Heart right ventricle (tissue), 16 donors: ENCODE measurements at regions not wholly inside any gene's neighbourhood (a gene's known extent, or its start where the extent isn't known, plus 50 kb on each side); places are given as distances from the start of the nearest gene placed in this dataset.

Experiments
- ATAC-seq, 8 donors: fragments of 200-7000 bp; cut with Tn5 transposase; one replicate each; pipeline ENCODE4 v1.9.1; 2020; ENCODE audit warnings: mild to moderate bottlenecking in 8 of 8, moderate library complexity in 8 of 8, moderate number of reproducible peaks in 1 of 8
- DNase-seq, 2 donors: peaks; one replicate each; pipeline ENCODE4 v3.0.0-alpha.2; 2020
- H3K27ac ChIP-seq, 10 donors: fragments of 200-600 bp; sonication (generic) in 2 of 10; one replicate each; pipeline versions ENCODE4 v1.5.0 to v1.8.0; 2020 to 2022; ENCODE audit warnings: mild to moderate bottlenecking in 3 of 10
- H3K27me3 ChIP-seq, 7 donors: fragments of 200-600 bp; one replicate each; pipeline ENCODE4 v1.8.0; 2021 to 2022; ENCODE audit warnings: mild to moderate bottlenecking in 2 of 7
- H3K36me3 ChIP-seq, 9 donors: fragments of 200-600 bp; sonication (generic) in 1 of 9; one replicate each; pipeline versions ENCODE4 v1.5.0 to v1.8.0; 2020 to 2022; ENCODE audit warnings: mild to moderate bottlenecking in 2 of 9
- H3K4me1 ChIP-seq, 9 donors: fragments of 200-600 bp; sonication (generic) in 1 of 9; one replicate each; pipeline versions ENCODE4 v1.5.0 to v1.8.0; 2020 to 2022; ENCODE audit warnings: mild to moderate bottlenecking in 4 of 9
- H3K4me3 ChIP-seq, 10 donors: fragments of 200-600 bp; sonication (generic) in 2 of 10; one replicate each; pipeline versions ENCODE4 v1.5.0 to v1.8.0; 2020 to 2022; ENCODE audit warnings: mild to moderate bottlenecking in 7 of 10, moderate library complexity in 2 of 10
- H3K9me3 ChIP-seq, 11 donors: fragments of 200-600 bp in 10 of 11; sonication (generic) in 2 of 11; one replicate each; pipeline versions ENCODE4 v1.5.0 to v1.8.0; 2013 to 2022; ENCODE audit warnings: mild to moderate bottlenecking in 2 of 11, control low read depth in 1 of 11, moderate library complexity in 1 of 11
- WGBS, 2 donors: extraction: QIAGEN DNeasy Blood & Tissue Kit; methylation state at CpG; one replicate each; pipeline ENCODE4 v1.1.7; 2013; ENCODE audit warnings: inconsistent platforms in 1 of 2; 5-methylcytosine and 5-hydroxymethylcytosine counted together
- intact Hi-C, 10 donors: fragments of 100-400 bp; cut with DNase I; formaldehyde crosslinking; loops; one replicate each; pipeline versions ENCODE4 v1.11.1 to v1.14.2; 2022
- TF ChIP-seq, protein P1 (sequence below), 9 donors: fragments of 200-600 bp; sonication (generic) in 2 of 9; IDR thresholded peaks; one replicate each; pipeline versions ENCODE4 v1.5.0 to v1.8.0; 2021 to 2022; ENCODE audit warnings: antibody characterized with exemption in 9 of 9, mild to moderate bottlenecking in 5 of 9, moderate library complexity in 1 of 9
- donor health status: Arrhythmogenic right ventricular cardiomyopathy.
- donor health status: ischemic (EF 13 %, LVEDD 7.1; RV severe dilation, severe dysfunction).
- donor health status: healthy with polysubstance abuse.
- donor health status: DM: no; HTN: yes; CAD: no.
- donor health status: DM: no; HTN: no; CAD: no.
- donor health status: ischemic (EF 25% LVEDD 6.9; RV normal size, moderate dysfunction).
- donor health status: ischemic (EF 25% LVEDD 5.7; RV mildly dilated, moderate dysfunction).
- donor health status: healthy.
- donor health status: DM: yes; HTN: yes; CAD: no.
- donor health status: Ischemic cardiomyopathy.
- donor health status: ischemic (EF 35%, LVEDD 5.7; RV mildly dilated, moderate dysfunction).
- donor health status: nonischemic (EF 11% LVEDD 7.7; RV severe dilation, severe dysfunction).
- donor health status: DM: yes; HTN: yes; CAD: no.
- donor health status: PGD.
- donor health status: ischemic (EF 29% LVEDD 5.4; RV normal size, mild dysfunction).
- donor health status: nonischemic (EF 23%, LVEDD 6.1; RV moderate dilation, normal function).

DNA sequence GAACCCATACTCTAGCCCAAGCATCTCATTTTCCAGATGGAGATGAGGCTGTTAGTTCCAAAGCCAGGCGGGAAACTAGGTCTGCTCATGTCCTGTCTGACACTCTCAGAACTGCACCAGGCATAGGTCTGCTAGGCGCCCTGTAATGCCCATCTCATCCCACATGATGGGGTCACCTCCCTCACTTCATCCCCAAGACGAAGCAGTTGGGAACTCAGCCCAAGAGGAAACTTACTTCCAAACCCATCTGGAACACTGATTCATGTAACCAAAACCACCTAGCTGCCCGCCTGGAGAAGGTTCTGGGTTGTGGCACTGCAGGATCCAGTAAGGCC is 84.0 kb upstream of the PRNP start:
- intact Hi-C loops, result loop anchor here in 5 of 10 donors (10.0 kb wide), 2 partner anchors 353 to 503 kb away; no protein-coding TSS in a partner anchor
- Histone ChIP-seq H3K9me3 (peaks cover 0 to 2% (median 0%) of the 10 kb centered on the region in 11 donors), H3K36me3 (no peaks in the 10 kb centered on the region), H3K4me1 (peaks cover 0 to 23% (median 3%) of the 10 kb centered on the region in 9 donors), H3K27ac (peak overlapping the region in 5 of 10 donors; percentile 49 to 71 (median 64)), H3K4me3 (no peak overlapping the region), H3K27me3 (peaks cover 0 to 34% (median 3%) of the 10 kb centered on the region in 7 donors)
- TF ChIP-seq, protein P1, sequence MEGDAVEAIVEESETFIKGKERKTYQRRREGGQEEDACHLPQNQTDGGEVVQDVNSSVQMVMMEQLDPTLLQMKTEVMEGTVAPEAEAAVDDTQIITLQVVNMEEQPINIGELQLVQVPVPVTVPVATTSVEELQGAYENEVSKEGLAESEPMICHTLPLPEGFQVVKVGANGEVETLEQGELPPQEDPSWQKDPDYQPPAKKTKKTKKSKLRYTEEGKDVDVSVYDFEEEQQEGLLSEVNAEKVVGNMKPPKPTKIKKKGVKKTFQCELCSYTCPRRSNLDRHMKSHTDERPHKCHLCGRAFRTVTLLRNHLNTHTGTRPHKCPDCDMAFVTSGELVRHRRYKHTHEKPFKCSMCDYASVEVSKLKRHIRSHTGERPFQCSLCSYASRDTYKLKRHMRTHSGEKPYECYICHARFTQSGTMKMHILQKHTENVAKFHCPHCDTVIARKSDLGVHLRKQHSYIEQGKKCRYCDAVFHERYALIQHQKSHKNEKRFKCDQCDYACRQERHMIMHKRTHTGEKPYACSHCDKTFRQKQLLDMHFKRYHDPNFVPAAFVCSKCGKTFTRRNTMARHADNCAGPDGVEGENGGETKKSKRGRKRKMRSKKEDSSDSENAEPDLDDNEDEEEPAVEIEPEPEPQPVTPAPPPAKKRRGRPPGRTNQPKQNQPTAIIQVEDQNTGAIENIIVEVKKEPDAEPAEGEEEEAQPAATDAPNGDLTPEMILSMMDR (IDR thresholded peaks at IDR 0.05), result no peak
- DNase-seq (no peak), ATAC-seq (peak in 3 of 8 donors; percentile 23 to 39 (median 26))
- WGBS, 2 donors, result 84 to 86% methylated on average over 4 of the region's 4 CpGs

DNA sequence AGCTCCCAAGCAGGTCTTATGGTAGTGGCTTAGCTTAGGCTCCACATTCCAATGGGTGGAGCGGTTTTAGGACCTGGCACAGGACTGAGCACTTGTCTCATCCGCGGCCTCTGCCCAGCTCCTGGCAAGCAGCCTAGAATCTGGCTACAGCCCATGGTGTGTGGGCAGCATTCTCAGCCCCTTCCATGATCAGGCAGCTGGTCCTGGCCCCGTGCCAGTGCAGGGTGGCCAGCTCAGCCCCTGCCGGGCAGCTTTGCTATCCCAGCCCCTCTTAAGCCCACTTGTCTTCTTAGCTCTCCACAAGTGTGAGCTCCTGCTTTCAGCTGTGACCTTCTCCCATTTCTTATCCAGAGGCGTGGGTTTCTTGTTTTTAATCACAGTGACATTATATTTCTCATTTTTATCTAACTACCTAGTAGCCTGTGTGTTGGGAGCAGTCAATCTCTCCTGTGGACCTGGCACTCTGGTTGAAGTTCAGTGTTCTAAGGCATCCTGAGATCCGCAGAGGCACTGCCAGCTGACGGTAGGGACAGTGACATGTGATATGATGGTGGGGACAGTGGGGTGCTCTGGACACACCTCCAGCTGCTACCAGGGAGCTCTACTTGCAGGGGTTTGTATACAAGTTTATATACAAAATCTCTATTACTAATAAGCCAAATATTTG is 84.5 kb upstream of the PRNP start:
- intact Hi-C loops, result loop anchor here in 5 of 10 donors (10.0 kb wide), 2 partner anchors 353 to 503 kb away; no protein-coding TSS in a partner anchor
- H3K27ac ChIP-seq, result peak overlapping the region in 6 of 10 donors; percentile 49 to 71 (median 62)
- H3K4me3 ChIP-seq, result no peak overlapping the region
- DNase-seq (peak; percentile 76 to 78), ATAC-seq (peak; percentile 91 to 99 (median 95))
- H3K36me3 ChIP-seq, result no peaks in the 10 kb centered on the region
- TF ChIP-seq, protein P1 (IDR thresholded peaks at IDR 0.05), result no peak
- peaks cover 0 to 23% (median 0%) of the 10 kb centered on the region in 9 donors for H3K4me1 ChIP-seq
- 30 to 38% methylated on average over 8 of the region's 8 CpGs for WGBS, 2 donors
- peaks cover 0 to 3% (median 0%) of the 10 kb centered on the region in 11 donors for H3K9me3 ChIP-seq
- H3K27me3 ChIP-seq, result peaks cover 0 to 32% (median 3%) of the 10 kb centered on the region in 7 donors

DNA sequence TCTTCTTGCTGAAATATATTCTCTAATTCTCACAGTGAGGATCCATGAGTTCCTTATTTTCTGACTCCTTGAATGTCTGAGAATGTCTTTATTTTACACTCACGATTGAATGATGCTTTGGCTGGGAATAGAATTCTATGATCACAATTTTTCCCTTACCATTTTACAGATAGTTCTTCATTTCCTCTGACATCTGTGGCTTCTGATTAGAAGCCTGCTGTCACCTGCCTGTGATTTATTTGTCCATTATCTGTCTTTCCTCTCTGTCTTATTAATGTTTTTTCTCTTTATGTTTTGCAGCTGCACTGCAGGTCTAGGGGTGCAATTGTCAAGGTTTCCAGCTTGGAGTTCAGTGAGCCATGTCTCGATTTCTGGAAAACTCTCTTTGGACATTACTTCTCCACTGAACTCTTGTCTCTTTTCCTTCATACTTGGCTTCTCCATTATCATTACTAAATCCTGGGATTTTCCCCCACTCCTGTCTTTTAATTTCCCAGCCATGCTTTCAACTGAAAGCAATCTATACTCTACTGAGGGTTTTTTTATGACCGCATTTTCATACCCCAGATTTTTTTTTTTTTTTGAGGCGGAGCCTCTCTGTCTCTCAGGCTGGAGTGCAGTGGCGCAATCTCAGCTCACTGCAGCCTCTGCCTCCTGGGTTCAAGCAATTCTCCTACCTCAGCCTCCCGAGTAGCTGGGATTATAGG is 85.8 kb upstream of the PRNP start:
- Histone ChIP-seq H3K27me3 (peaks cover 0 to 30% (median 3%) of the 10 kb centered on the region in 7 donors), H3K27ac (no peak overlapping the region), H3K4me3 (no peak overlapping the region), H3K9me3 (peaks cover 0 to 3% (median 0%) of the 10 kb centered on the region in 11 donors), H3K4me1 (peaks cover 0 to 23% (median 0%) of the 10 kb centered on the region in 9 donors), H3K36me3 (no peaks in the 10 kb centered on the region)
- TF ChIP-seq, protein P1 (IDR thresholded peaks at IDR 0.05), result no peak
- intact Hi-C loops, result loop anchor here in 5 of 10 donors (10.0 kb wide), 2 partner anchors 354 to 504 kb away; no protein-coding TSS in a partner anchor
- ATAC-seq, result no peak
- WGBS, 2 donors, result 82 to 83% methylated on average over 6 of the region's 6 CpGs
- no peak for DNase-seq

DNA sequence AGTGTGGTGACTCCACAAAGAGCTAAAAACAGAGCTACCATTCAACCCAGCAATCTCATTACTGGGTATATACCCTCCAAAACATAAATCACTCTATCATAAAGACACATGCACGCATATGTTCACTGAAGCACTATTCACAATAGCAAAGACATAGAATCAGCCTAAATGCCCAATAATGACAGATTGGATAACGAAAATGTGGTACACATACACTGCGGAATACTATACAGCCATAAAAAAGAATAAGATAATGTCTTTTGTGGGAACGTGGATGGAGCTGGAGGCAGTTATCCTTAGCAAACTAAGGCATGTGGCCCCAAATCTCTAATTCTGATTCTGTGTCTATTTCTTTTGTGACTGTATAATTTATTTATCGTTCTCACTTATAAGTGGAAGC is 89.0 kb upstream of the PRNP start:
- H3K9me3 ChIP-seq, result peaks cover 0 to 3% (median 0%) of the 10 kb centered on the region in 11 donors
- no peak overlapping the region for H3K27ac ChIP-seq
- intact Hi-C loops, result no loop called here
- H3K27me3 ChIP-seq, result peaks cover 0 to 37% (median 4%) of the 10 kb centered on the region in 7 donors
- TF ChIP-seq, protein P1 (IDR thresholded peaks at IDR 0.05), result no peak
- ATAC-seq, result no peak
- H3K4me3 ChIP-seq, result no peak overlapping the region
- H3K36me3 ChIP-seq, result no peaks in the 10 kb centered on the region
- peaks cover 0 to 23% (median 9%) of the 10 kb centered on the region in 9 donors for H3K4me1 ChIP-seq
- 91 to 94% methylated on average over 5 of the region's 5 CpGs for WGBS, 2 donors
- DNase-seq, result no peak
